Stromal cell of bone marrow (primary cell): ENCODE measurements at regions not wholly inside any gene's neighbourhood (a gene's known extent, or its start where the extent isn't known, plus 50 kb on each side); places are given as distances from the start of the nearest gene placed in this dataset.

Experiments
- DNase-seq: peaks from one replicate; pipeline ENCODE4 v3.0.0-alpha.2; 2012; ENCODE audit warnings: low read depth

DNA sequence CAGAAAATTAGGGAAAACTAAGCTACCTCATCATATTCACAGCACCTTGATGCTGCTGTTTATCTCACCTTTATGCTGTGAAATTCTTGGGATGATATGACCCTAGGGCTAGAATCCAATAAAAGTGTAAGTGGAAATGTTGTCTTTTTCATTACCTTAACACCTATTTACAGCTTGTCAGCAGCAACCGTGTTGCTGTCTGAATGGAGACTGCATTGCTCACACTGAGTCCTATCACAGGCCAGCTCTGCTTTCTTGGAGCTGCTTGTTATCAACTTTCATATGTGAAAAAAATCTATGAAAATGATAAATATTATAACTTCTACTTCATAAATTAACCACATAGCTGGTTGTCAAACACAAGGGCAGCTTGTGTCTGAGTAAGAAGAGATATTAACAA, 789.5 kb downstream of the TECRL start:
- no peak for DNase-seq

DNA sequence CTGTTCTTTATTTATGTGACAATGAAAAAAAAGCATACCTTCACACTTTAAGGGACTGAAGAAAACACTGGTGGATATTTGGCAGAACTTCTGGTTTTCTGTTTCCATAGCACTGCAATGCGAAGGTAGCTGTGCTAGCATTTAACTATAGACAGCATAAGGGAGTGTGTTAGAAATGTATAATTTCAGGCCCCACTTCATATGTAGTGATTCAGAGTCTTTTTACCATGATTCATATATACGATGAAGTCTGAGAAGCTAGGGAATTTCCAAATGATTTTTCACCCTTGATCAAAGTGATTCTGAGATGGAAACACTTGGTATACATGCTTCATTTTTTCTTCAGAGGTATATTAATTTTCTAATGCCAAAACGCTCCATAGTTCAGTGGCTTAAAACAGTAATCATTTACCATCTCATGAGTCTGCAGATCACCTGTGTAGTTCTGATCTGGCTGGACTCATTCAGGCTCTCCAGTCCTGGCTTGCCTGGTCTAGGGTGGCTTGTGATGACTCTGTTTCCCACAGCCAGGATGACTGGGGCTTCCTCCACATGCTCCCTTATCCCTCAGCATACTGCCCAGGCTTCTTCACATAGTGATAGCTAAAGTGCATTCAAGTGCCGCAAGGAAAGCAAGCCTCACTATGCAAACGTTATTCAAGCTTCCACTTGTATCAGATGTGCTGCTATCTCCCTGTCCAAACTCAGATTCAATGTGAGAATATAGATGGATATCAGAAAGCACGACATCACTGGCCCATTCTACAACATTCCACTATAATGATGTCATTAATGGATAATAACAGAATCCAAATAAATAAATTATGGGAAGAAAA, 790.1 kb downstream of the TECRL start:
- DNase-seq: no peak

DNA sequence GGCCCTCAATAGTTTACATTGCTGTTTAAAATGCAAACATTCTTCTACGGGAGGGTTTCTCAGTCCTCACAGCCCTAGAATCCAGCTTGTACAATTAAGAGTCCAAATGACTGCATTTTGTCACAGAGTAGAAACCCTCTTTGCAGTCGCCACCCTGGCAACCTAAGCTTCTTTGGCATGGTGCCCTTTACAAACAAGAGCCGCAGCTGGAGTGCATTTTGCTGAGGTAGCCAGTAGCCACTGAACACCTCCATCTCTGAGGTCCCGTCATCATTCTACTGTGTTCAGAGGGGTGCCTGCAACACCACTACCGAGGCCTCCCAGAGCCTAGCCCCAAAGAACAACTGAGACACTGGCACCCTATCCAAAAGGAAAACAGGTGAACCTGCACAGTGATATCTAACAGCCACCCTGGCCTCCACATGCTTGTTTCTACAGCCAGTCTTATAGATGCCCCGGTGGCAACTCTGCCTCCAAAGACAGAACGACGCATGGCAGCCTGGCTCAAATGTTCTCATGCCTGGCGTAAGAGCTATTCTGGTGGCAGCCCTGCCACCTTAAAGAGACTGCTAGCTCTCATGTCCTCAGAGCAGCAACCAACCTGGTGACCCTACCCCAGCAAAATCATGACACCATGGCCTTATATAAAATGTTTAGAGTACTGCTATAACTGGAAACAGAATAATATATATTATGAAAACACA, 801.9 kb downstream of the TECRL start:
- no peak for DNase-seq

DNA sequence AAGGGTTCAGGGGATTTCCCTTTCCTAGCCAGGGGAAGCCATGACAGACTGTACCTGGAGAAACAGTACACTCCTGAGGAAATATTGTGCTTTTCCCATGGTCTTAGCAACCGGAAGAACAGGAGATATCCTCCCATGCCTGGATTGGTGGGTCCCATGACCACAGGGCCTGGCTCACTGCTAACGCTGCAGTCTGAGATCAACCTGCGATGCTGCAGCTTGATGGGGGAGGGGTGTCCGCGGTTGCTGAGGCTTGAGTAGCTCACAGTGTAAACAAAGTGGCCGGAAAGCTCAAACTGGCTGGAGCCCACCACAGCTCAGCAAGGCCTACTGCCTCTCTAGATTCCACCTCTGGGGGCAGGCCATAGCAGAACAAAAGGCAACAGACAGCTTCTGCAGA, 819.5 kb downstream of the TECRL start:
- no peak for DNase-seq

DNA sequence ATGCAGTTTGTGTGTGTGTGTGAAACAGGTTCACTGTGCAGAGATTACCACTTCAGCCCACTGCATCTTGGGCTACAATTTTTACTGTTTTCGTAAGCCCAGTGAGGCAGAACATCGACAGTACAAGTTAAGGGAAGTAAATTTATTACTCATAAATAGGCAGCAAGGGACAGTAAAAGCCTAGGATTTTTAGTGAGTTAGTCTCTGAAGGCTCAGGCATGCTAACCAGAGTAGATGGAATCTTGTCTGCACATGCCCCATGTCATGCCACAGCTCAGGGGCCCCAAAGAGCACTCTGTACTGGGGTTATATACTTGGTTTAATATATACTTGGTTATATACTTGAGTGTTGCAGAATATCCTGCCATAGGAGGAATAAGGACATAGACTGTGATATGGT, 825.7 kb downstream of the TECRL start:
- DNase-seq: no peak

DNA sequence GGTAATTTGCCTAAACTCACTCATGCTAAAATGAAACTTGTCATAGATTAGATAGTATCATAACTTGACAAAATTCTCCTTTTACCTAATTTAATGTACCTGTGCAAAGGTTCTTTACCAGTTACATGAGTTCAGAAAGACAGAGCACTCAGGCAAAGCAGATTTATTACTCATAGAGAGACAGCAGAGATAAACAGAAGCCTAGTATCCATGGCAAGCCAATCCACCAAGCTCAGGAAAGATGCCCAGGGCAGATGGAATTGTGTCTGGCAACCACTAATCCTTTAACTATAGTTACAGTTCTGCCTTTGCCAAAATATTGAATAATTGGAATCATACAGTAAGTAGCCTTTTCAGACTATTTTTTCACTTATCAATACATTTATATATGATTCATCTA, 826.2 kb downstream of the TECRL start:
- no peak for DNase-seq

DNA sequence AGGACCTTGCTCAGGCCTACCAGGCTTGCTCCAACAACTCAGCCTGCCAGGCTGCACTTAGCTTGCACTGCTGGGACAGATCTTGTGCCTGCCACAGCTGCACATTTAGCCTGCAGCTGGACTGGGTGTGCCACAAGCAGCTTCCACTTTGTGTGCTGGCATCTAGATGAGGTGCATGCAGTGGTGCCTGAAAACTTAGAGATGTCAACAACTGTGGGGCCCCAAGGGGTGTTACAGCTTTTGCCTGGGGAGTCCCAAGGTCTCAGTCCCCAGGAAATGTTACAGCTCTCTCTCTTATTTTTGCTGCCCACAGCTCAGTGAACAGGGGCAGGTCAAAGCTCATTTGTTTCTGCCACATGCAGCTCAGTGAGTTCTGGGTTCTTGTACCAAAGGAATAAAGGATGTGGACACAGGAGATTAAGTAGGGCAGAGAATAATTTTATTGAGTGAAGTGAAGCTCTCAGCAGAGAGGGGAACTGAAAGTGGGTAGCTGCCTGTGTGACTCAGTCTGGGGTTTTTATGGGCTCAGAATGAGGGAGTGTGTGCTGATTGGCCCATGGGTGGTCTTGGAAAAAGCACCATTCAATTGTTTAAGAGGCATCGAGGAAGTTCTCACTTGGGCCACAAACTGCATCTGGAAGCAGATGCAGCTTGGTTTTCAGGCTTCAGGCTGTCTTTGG, 828.3 kb downstream of the TECRL start:
- DNase-seq: no peak

DNA sequence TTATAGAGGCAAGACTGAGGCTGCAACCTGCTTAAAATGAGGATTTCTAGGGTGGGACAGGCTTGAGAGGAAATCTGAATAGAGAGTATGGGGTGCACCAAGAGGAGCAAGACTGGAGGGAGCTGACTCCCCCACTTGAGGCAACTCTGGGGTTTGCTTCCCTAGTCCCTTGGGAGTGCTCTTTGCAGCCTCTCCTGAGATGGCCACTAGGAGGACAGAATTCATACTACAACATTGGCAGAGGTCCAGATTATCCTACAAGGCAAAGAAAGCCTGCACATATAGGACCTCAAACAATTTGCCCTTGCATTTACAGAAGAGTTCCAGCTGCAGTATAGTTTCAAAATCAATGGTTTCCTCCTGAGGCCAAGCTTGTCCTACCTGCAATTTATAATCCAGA, 830.9 kb downstream of the TECRL start:
- no peak for DNase-seq

DNA sequence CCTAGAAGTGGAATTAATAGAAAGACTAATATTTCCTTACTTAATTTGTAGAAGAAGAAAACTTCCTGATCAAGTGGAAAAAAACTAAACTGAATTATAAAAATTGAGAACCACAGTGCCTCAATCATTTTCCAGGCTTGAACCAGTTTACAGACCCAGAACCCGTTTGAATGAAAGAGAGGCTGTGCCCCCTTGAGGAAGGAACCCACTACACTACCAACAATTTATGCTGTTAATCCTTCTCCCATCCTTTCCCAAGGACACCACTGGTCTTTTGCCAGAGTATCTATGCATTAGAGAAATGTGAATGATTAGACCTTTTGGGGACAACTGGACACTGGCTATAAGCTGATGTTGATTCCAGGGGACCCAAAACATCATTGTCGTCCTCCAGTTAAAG, 842.6 kb downstream of the TECRL start:
- no peak for DNase-seq

DNA sequence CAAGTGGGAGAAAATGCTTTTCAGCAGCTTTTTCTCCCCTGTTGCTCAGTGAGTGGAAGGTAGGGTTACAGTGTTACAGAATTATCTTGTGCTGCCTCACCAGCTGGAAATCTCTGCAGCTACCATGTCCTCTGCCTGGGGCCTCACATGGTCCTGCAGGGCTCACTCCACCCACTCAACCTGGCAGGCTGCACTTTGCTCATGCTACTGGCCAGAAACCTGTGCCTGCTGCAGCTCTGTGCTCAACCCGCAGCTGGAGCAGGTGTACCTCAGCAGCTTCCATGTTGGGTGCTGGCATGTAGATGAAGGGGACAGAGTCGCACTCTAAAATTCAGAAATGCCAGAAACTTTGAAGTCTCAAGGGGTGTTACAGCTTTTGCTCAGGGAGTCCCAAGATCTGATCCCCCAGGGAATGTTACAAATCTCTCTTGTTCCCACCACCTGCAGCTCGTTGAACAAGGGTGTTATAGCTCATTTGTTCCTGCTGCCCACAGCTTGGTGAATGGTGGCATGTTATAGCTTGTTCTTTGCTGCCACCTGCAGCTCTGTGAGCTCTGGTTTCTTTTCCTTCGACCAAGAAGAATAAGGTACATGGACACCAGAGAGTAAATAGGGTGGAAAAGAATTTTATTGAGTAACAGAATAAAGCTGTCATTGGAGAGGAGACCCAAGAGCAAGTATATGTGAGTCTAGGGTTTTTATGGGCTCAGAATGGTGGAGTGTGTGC, 845.8 kb downstream of the TECRL start:
- DNase-seq: no peak

DNA sequence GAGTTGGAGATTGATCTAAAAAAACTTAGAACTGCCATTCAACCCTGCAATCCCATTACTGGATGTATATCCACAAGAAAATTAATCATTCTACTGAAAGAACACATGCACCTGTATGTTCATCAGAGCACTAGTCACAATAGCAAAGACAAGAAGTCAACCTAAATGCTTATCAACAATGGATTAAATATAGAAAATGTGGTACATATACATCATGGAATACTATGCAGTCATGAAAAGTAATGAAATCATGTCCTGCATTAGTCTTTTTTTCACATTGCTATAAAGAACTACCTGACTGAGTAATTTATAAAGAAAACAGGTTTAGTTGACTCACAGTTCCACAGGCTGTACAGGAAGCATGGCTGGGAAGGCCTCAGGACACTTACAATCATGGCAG, 850.5 kb downstream of the TECRL start:
- DNase-seq: no peak

DNA sequence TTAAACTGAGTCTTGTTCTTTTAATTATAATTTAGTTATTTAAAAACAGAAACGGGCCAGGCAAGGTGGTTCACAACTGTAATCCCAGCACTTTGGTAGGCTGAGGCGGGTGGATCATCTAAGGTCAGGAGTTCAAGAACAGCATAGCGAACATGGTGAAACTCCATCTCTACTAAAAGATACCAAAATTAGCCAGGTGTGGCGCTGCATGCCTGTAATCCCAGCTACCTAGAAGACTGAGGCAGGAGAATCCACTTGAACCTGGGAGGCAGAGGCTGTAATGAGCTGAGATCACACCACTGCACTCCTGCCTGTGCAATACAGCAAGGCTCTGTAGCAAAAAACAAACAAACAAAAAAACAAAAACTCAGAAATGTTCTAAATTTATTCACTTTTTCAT, 852.9 kb downstream of the TECRL start:
- DNase-seq: no peak

DNA sequence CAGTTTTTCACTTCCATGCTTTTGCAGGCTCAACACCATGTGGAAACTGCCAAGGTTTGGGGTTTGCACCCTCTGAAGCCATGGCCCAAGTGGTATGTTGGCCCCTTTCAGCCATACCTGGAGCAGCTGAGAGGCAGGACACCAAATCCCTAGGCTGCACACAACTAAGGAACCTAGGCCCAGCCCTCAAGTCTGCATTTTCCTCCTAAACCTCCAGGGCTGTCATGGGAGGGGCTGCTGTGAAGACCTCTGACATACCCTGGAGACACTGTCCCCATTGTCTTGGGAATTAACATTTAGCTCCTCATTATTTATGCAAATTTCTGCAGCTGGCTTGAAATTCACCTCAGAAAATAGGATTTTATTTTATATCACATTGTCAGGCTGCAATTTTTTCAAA, 856.1 kb downstream of the TECRL start:
- no peak for DNase-seq

DNA sequence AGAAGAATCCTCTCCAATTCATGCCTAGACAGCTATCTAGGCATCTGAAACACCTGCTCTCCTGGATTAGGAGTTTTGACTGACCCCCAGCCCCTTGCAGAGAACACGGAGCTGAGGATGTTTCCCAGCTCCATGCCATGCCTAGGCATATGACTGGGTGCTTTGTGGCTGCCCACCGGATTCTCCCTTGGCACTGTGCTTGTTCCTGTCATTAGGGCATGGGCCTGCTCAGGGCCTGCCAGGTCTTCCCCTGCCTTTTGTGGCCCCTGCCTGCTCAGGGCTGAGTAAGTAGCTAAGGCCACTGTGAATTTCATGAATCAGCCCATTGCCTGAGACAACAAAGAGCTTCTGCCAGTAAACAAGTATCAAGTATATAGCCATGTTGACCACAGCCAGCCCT, 867.4 kb downstream of the TECRL start:
- DNase-seq: no peak

DNA sequence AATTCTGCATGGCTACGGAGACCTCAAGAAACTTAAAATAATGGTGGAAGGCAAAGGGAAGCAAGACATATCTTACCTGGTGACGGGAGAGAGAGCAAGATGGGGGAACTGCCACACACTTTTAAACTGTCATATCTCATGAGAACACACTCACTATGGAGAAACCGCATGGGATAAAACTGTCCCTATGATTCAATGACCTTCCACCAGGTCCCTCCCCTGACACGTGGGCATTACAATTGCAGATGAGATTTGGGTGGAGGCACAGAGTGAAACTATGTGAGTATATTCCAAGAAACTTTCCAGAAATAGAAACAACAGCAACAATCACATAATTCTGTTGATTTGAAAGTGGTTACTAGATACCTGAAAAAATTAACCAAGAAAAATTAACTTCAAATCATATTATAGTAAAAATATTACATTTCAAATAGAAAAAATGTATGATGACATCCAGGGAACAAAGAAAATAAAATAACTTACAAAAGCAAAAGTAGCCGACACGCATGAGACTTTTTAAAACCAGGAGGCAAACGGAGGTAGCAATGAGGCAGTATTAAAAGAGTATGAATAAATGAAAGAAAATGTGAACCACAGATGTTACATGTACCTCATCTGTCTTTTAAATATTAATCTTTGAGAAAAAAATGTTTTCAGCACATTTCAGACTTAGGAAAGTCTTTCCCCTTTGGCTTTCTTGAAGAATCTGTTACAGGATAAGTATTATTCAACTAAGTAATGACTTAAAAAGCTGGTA, 879.5 kb downstream of the TECRL start:
- DNase-seq: no peak

DNA sequence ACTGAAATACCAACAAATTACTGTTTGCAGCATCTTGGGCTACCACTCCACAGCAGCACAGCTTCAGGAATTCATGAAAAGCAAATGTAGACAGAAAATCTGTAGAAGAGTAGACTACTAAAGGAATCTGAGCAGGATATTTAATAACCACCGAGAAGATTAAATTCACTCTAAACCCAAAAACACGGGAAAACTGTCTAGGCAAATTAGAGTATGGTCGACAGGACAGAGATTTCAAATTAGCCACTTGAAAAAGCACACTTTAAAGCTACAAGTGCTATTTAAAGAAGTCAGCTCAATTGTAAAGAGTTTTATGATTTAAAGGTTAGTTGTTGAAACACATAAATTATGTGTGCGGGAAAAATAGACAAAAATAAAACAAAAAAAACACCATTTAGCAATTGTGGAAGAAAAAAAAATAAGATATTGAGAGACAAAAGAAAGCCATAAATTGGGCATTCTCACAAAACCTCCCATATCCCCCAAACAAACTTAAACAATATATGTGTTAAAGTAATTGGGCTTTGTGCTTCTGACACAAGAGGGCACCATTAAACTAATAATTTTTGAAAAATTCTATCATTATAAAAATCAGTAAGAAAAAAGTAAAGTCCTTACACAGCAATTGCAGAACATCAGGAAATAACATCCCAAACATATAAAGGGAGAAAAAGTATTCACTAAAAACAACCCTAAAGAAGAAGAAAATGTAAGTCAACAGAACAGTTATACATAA, 880.8 kb downstream of the TECRL start:
- no peak for DNase-seq

DNA sequence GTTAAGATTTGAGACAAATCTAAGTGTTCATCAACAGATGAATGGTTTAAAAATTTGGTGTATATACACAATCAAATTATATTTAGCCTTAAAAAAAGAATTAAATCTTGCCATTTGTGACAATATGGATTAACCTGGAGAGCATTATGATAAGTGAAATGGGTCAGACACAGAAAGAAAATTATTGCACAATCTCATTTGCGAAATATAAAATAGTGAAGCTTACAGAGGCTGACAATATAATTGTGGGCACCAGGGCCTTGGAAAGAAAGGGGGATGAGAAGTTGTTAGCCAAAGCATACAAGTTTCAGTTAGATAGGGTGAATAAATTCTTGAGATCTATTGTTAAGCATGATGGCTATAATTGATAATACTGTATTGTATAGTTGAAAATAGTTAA, 883.0 kb downstream of the TECRL start:
- DNase-seq: no peak

DNA sequence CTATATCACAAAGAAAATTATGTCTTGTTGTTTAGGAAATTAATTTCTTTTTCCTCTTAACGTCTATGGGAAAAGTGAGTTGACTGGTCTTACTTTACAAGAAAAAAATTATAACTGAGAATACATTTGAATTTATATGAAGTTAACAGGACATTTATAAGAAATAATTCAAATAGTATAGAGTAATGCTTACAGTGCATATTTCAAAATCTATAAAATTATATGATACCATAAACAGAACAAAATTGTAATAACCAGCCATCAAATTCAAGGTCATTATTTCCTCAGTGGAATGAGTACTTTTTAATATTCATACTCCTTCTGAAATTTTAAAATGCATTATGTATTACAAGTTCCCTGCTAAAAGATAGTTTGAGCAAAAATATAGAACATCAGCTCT, 884.5 kb downstream of the TECRL start:
- no peak for DNase-seq

DNA sequence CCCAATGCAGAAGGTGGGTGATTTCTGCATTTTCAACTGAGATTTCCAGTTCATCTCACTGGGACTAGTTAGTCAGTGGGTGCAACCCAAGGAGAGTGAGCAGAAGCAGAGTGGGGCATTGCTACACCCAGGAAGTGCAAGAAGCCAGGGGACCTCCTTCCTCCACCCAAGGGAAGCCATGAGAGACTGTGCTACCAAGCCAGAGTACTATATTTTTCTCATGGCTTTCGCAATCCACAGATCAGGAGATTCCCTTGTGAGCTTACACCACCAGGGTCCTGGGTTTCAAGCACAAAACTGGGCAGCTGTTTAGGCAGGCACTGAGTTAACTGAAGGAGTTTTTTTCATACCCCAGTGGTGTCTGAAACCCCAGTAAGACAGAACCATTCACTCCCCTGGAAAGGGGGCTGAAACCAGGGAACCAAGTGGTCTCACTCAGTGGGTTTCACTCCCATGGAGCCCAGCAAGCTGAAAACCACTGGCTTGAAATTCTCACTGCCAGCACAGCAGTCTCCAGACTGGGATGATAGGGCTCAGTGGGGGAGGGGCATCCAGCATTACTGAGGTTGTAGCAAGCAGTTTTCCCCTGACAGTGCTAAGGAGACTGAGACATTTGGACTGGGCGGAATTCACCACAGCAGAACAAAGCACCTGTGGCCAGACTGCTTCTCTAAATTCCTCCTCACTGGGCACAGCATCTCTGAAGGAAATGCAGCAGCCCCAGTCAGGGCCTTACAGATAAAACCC, 903.4 kb downstream of the TECRL start:
- DNase-seq: no peak

DNA sequence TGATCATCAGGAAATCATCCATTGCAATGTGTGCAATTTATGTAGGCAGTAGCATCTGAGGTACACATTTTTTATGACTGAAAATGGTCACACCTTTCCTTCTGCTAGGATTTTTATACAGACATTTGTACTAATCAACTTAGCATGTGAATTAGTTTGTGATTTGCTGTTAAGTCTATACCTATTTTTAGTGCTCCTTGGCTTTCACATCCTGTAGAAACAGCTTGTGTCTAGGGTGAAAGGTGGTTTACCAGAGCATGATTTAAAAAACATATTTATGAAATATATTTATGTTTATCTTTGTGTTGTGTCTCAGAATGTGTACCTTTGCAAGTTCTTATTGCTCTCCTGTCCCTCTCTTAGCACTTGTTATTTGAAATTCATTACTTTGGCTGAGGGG, 916.0 kb downstream of the TECRL start:
- no peak for DNase-seq
